Dendritic cell treated with granulocyte-macrophage colony-stimulating factor and Interleukin-4, amounts not matched to agents 40 ng/mL and 50 ng/mL, for 4 days (primary cell): ENCODE measurements at regions not wholly inside any gene's neighbourhood (a gene's known extent, or its start where the extent isn't known, plus 50 kb on each side); places are given as distances from the start of the nearest gene placed in this dataset.

Source experiments
- H3K27ac Mint-ChIP-seq: one replicate; pipeline ENCODE4 v1.8.0; 2022; ENCODE audit warnings: mild to moderate bottlenecking, mixed read lengths
- H3K27me3 Mint-ChIP-seq: one replicate; pipeline ENCODE4 v1.8.0; 2022; ENCODE audit warnings: mild to moderate bottlenecking, mixed read lengths
- H3K36me3 Mint-ChIP-seq: one replicate; pipeline ENCODE4 v1.8.0; 2022; ENCODE audit warnings: low read depth, mixed read lengths
- H3K4me1 Mint-ChIP-seq: one replicate; pipeline ENCODE4 v1.8.0; 2022; ENCODE audit warnings: low read depth, mixed read lengths
- H3K4me3 Mint-ChIP-seq: one replicate; pipeline ENCODE4 v1.8.0; 2022; ENCODE audit warnings: mild to moderate bottlenecking, moderate library complexity, mixed read lengths
- H3K9me3 Mint-ChIP-seq: one replicate; pipeline ENCODE4 v1.8.0; 2022; ENCODE audit warnings: mixed read lengths
- intact Hi-C: fragments of 100-400 bp; cut with micrococcal nuclease; formaldehyde crosslinking; loops from one replicate; pipeline ENCODE4 v1.15.0; 2022

- H3K27me3 Mint-ChIP-seq, result no peaks in the 10 kb centered on the region
- intact Hi-C loops, result no loop called here
- no peak overlapping the region for H3K4me3 Mint-ChIP-seq
- peaks cover 20% of the 10 kb centered on the region for H3K9me3 Mint-ChIP-seq
- no peaks in the 10 kb centered on the region for H3K36me3 Mint-ChIP-seq
- no peaks in the 10 kb centered on the region for H3K4me1 Mint-ChIP-seq
- H3K27ac Mint-ChIP-seq, result no peak overlapping the region
Measured at GRCh38 chr22:34973926-34974325, 92.0 kb upstream of the ISX start.

GRCh38 chr22:34975721-34976120 is 90.2 kb upstream of the ISX start:
- intact Hi-C loops, result no loop called here
- H3K9me3 Mint-ChIP-seq, result peaks cover 20% of the 10 kb centered on the region
- no peaks in the 10 kb centered on the region for H3K27me3 Mint-ChIP-seq
- no peaks in the 10 kb centered on the region for H3K36me3 Mint-ChIP-seq
- no peaks in the 10 kb centered on the region for H3K4me1 Mint-ChIP-seq
- H3K4me3 Mint-ChIP-seq, result no peak overlapping the region
- H3K27ac Mint-ChIP-seq, result no peak overlapping the region

- Mint-ChIP-seq H3K27ac (no peak overlapping the region), H3K27me3 (no peaks in the 10 kb centered on the region), H3K9me3 (peaks cover 20% of the 10 kb centered on the region), H3K4me1 (no peaks in the 10 kb centered on the region), H3K36me3 (no peaks in the 10 kb centered on the region), H3K4me3 (no peak overlapping the region)
- intact Hi-C loops, result no loop called here
Measured at GRCh38 chr22:34976474-34976873, 89.5 kb upstream of the ISX start.

GRCh38 chr22:34976886-34977285 is 89.1 kb upstream of the ISX start:
- Mint-ChIP-seq H3K4me1 (no peaks in the 10 kb centered on the region), H3K27ac (no peak overlapping the region), H3K9me3 (peaks cover 20% of the 10 kb centered on the region), H3K36me3 (no peaks in the 10 kb centered on the region), H3K4me3 (no peak overlapping the region), H3K27me3 (no peaks in the 10 kb centered on the region)
- intact Hi-C loops, result no loop called here

GRCh38 chr22:34986523-34986922 is 79.4 kb upstream of the ISX start:
- Mint-ChIP-seq H3K27me3 (no peaks in the 10 kb centered on the region), H3K9me3 (peaks cover 29% of the 10 kb centered on the region), H3K4me1 (no peaks in the 10 kb centered on the region), H3K36me3 (no peaks in the 10 kb centered on the region), H3K4me3 (no peak overlapping the region), H3K27ac (no peak overlapping the region)
- intact Hi-C loops, result no loop called here

- Mint-ChIP-seq H3K9me3 (peaks cover 12% of the 10 kb centered on the region), H3K27me3 (no peaks in the 10 kb centered on the region), H3K4me3 (no peak overlapping the region), H3K27ac (no peak overlapping the region), H3K36me3 (no peaks in the 10 kb centered on the region), H3K4me1 (no peaks in the 10 kb centered on the region)
- intact Hi-C loops, result no loop called here
Measured at GRCh38 chr22:34992672-34993071, 73.3 kb upstream of the ISX start.

GRCh38 chr22:34993548-34993947 is 72.4 kb upstream of the ISX start:
- Mint-ChIP-seq H3K9me3 (peaks cover 3% of the 10 kb centered on the region), H3K27ac (no peak overlapping the region), H3K4me3 (no peak overlapping the region), H3K36me3 (no peaks in the 10 kb centered on the region), H3K4me1 (no peaks in the 10 kb centered on the region), H3K27me3 (no peaks in the 10 kb centered on the region)
- intact Hi-C loops, result no loop called here

GRCh38 chr22:34997633-34998299 is 68.2 kb upstream of the ISX start:
- H3K27me3 Mint-ChIP-seq, result no peaks in the 10 kb centered on the region
- H3K9me3 Mint-ChIP-seq, result no peaks in the 10 kb centered on the region
- intact Hi-C loops, result no loop called here
- no peaks in the 10 kb centered on the region for H3K4me1 Mint-ChIP-seq
- H3K4me3 Mint-ChIP-seq, result no peak overlapping the region
- no peak overlapping the region for H3K27ac Mint-ChIP-seq
- H3K36me3 Mint-ChIP-seq, result no peaks in the 10 kb centered on the region

GRCh38 chr22:34998921-34999320 is 67.0 kb upstream of the ISX start:
- no peaks in the 10 kb centered on the region for H3K4me1 Mint-ChIP-seq
- no peak overlapping the region for H3K27ac Mint-ChIP-seq
- H3K4me3 Mint-ChIP-seq, result no peak overlapping the region
- H3K27me3 Mint-ChIP-seq, result no peaks in the 10 kb centered on the region
- H3K36me3 Mint-ChIP-seq, result no peaks in the 10 kb centered on the region
- H3K9me3 Mint-ChIP-seq, result no peaks in the 10 kb centered on the region
- intact Hi-C loops, result no loop called here

- no peaks in the 10 kb centered on the region for H3K9me3 Mint-ChIP-seq
- intact Hi-C loops, result no loop called here
- no peak overlapping the region for H3K27ac Mint-ChIP-seq
- H3K4me3 Mint-ChIP-seq, result no peak overlapping the region
- no peaks in the 10 kb centered on the region for H3K4me1 Mint-ChIP-seq
- H3K36me3 Mint-ChIP-seq, result no peaks in the 10 kb centered on the region
- H3K27me3 Mint-ChIP-seq, result no peaks in the 10 kb centered on the region
Measured at GRCh38 chr22:35008213-35008612, 57.7 kb upstream of the ISX start.

GRCh38 chr22:35010543-35010942 is 55.4 kb upstream of the ISX start:
- H3K27me3 Mint-ChIP-seq, result no peaks in the 10 kb centered on the region
- H3K4me1 Mint-ChIP-seq, result no peaks in the 10 kb centered on the region
- H3K36me3 Mint-ChIP-seq, result no peaks in the 10 kb centered on the region
- H3K4me3 Mint-ChIP-seq, result no peak overlapping the region
- H3K27ac Mint-ChIP-seq, result no peak overlapping the region
- H3K9me3 Mint-ChIP-seq, result no peaks in the 10 kb centered on the region
- intact Hi-C loops, result no loop called here

GRCh38 chr22:35014812-35015211 is 51.1 kb upstream of the ISX start:
- H3K36me3 Mint-ChIP-seq, result no peaks in the 10 kb centered on the region
- no peaks in the 10 kb centered on the region for H3K9me3 Mint-ChIP-seq
- H3K27ac Mint-ChIP-seq, result no peak overlapping the region
- peaks cover 2% of the 10 kb centered on the region for H3K27me3 Mint-ChIP-seq
- intact Hi-C loops, result no loop called here
- no peaks in the 10 kb centered on the region for H3K4me1 Mint-ChIP-seq
- no peak overlapping the region for H3K4me3 Mint-ChIP-seq
